H9 (cell line): ENCODE measurements at regions not wholly inside any gene's neighbourhood (a gene's known extent, or its start where the extent isn't known, plus 50 kb on each side); places are given as distances from the start of the nearest gene placed in this dataset.
A peak's percentile ranks its signal among the peaks of the same experiment; 100 is the strongest.

Source experiments
- DNase-seq: peaks from one replicate; pipeline ENCODE4 v3.0.0-alpha.2; 2017
- H2AFZ ChIP-seq: one replicate; pipeline ENCODE4 v1.6.1; 2013; ENCODE audit warnings: mild to moderate bottlenecking, low read length, control low read depth, moderate library complexity
- H2AK5ac ChIP-seq: 2 replicates; pipeline ENCODE4 v1.6.1; 2013; ENCODE audit warnings: low read length, control low read depth, mixed read lengths; ENCODE audit not compliant: insufficient read length
- H2BK120ac ChIP-seq: one replicate; pipeline ENCODE4 v1.6.1; 2013; ENCODE audit warnings: low read depth, mild to moderate bottlenecking, low read length, control low read depth, inconsistent platforms; ENCODE audit not compliant: poor library complexity, severe bottlenecking
- H2BK12ac ChIP-seq: 2 replicates; pipeline ENCODE4 v1.6.1; 2013; ENCODE audit warnings: low read length, control low read depth, mixed read lengths, low read depth; ENCODE audit not compliant: insufficient read length
- H2BK15ac ChIP-seq: 2 replicates; pipeline ENCODE4 v1.6.1; 2013; ENCODE audit warnings: low read depth, low read length, control low read depth
- H2BK20ac ChIP-seq: one replicate; pipeline ENCODE4 v1.6.1; 2013; ENCODE audit warnings: low read depth, mild to moderate bottlenecking, low read length, control low read depth, inconsistent platforms; ENCODE audit not compliant: poor library complexity, severe bottlenecking
- H2BK5ac ChIP-seq: 2 replicates; pipeline ENCODE4 v1.6.1; 2013; ENCODE audit warnings: low read length, control low read depth, mixed read lengths; ENCODE audit not compliant: insufficient read length
- H3K14ac ChIP-seq: 2 replicates; pipeline ENCODE4 v1.6.1; 2013; ENCODE audit warnings: low read length, control low read depth; ENCODE audit not compliant: insufficient read depth
- H3K18ac ChIP-seq: 2 replicates; pipeline ENCODE4 v1.6.1; 2013; ENCODE audit warnings: low read depth, mild to moderate bottlenecking, mixed read lengths, low read length, control low read depth; ENCODE audit not compliant: insufficient read length
- H3K23ac ChIP-seq: 2 replicates; pipeline ENCODE4 v1.6.1; 2013; ENCODE audit warnings: low read length, control low read depth, mixed read lengths, low read depth; ENCODE audit not compliant: insufficient read length
- H3K23me2 ChIP-seq: 2 replicates; pipeline ENCODE4 v1.6.1; 2013; ENCODE audit warnings: low read depth, mild to moderate bottlenecking, mixed read lengths, low read length, control low read depth; ENCODE audit not compliant: insufficient read length, poor library complexity, severe bottlenecking
- H3K27ac ChIP-seq: 2 replicates; pipeline ENCODE4 v1.5.1; 2013; ENCODE audit warnings: low read length, control low read depth, mixed read lengths, low read depth; ENCODE audit not compliant: insufficient read length
- H3K27me3 ChIP-seq: 2 replicates; pipeline ENCODE4 v1.6.1; 2013; ENCODE audit warnings: low read length, control low read depth, inconsistent platforms; ENCODE audit not compliant: insufficient read depth
- H3K4ac ChIP-seq: 2 replicates; pipeline ENCODE4 v1.6.1; 2013; ENCODE audit warnings: low read depth, mild to moderate bottlenecking, control low read depth, inconsistent platforms, low read length, moderate library complexity
- H3K4me1 ChIP-seq: 2 replicates; pipeline ENCODE4 v1.6.1; 2013; ENCODE audit warnings: low read length, control low read depth, inconsistent platforms; ENCODE audit not compliant: insufficient read depth
- H3K4me2 ChIP-seq: 2 replicates; pipeline ENCODE4 v1.6.1; 2013; ENCODE audit warnings: low read length, control low read depth, mixed read lengths; ENCODE audit not compliant: insufficient read length, insufficient read depth
- H3K56ac ChIP-seq: 2 replicates; pipeline ENCODE4 v1.6.1; 2013; ENCODE audit warnings: low read depth, mild to moderate bottlenecking, mixed read lengths, low read length, control low read depth; ENCODE audit not compliant: insufficient read length
- H3K79me1 ChIP-seq: 2 replicates; pipeline ENCODE4 v1.6.1; 2013; ENCODE audit warnings: low read depth, mild to moderate bottlenecking, moderate library complexity, low read length, control low read depth, inconsistent platforms; ENCODE audit not compliant: insufficient read depth, poor library complexity, severe bottlenecking
- H3K79me2 ChIP-seq: 2 replicates; pipeline ENCODE4 v1.6.1; 2013; ENCODE audit warnings: low read length, control low read depth, inconsistent platforms; ENCODE audit not compliant: insufficient read depth
- H3K9ac ChIP-seq: 2 replicates; pipeline ENCODE4 v1.6.1; 2013; ENCODE audit warnings: low read length, control low read depth, mixed read lengths; ENCODE audit not compliant: insufficient read length; ENCODE audit errors: extremely low read depth
- H3K9me3 ChIP-seq: one replicate; pipeline ENCODE4 v1.6.1; 2013; ENCODE audit warnings: low read depth, low read length, inconsistent platforms; ENCODE audit not compliant: control insufficient read depth
- H3T11ph ChIP-seq: one replicate; pipeline ENCODE4 v1.6.1; 2013; ENCODE audit warnings: mild to moderate bottlenecking, low read length, control low read depth, inconsistent platforms
- H4K20me1 ChIP-seq: one replicate; pipeline ENCODE4 v1.6.1; 2013; ENCODE audit not compliant: control insufficient read depth, insufficient read length, insufficient read depth
- H4K5ac ChIP-seq: 2 replicates; pipeline ENCODE4 v1.6.1; 2013; ENCODE audit warnings: low read depth, mild to moderate bottlenecking, mixed read lengths, low read length, control low read depth; ENCODE audit not compliant: insufficient read length
- H4K8ac ChIP-seq: replicated peaks from 2 replicates; pipeline ENCODE4 v1.6.1; 2013; ENCODE audit warnings: low read length, control low read depth, mixed read lengths, low read depth; ENCODE audit not compliant: insufficient read length
- H4K91ac ChIP-seq: 2 replicates; pipeline ENCODE4 v1.6.1; 2013; ENCODE audit warnings: low read depth, mild to moderate bottlenecking, moderate library complexity, mixed read lengths, low read length, control low read depth; ENCODE audit not compliant: insufficient read length
- H3K27ac Mint-ChIP-seq, 3 experiments: 2 replicates in 2 of 3; 3 replicates in 1 of 3; pipeline ENCODE4 v1.8.0; 2020 to 2021; ENCODE audit warnings: mixed read lengths in 3 of 3, mild to moderate bottlenecking in 1 of 3, moderate library complexity in 1 of 3
- H3K27me3 Mint-ChIP-seq: 2 replicates; pipeline ENCODE4 v1.8.0; 2021; ENCODE audit warnings: low read depth, mild to moderate bottlenecking, moderate library complexity, mixed read lengths
- H3K36me3 Mint-ChIP-seq, 3 experiments: 2 replicates in 2 of 3; 3 replicates in 1 of 3; pipeline ENCODE4 v1.8.0; 2020 to 2021; ENCODE audit warnings: low read depth in 3 of 3, mixed read lengths in 3 of 3; ENCODE audit not compliant: insufficient read depth in 1 of 3
- H3K4me1 Mint-ChIP-seq, 2 experiments: 2 replicates each; pipeline ENCODE4 v1.8.0; 2020; ENCODE audit warnings: mixed read lengths in 2 of 2
- H3K4me3 Mint-ChIP-seq, 2 experiments: 2 replicates in 1 of 2; 3 replicates in 1 of 2; pipeline ENCODE4 v1.8.0; 2020 to 2021; ENCODE audit warnings: mild to moderate bottlenecking in 2 of 2, mixed read lengths in 2 of 2, moderate library complexity in 1 of 2
- H3K9me3 Mint-ChIP-seq, 2 experiments: 2 replicates in 1 of 2; 3 replicates in 1 of 2; pipeline ENCODE4 v1.8.0; 2020; ENCODE audit warnings: mild to moderate bottlenecking in 2 of 2, mixed read lengths in 2 of 2, moderate library complexity in 1 of 2
- WGBS: extraction: QIAGEN DNeasy Blood & Tissue Kit; methylation state at CpG from one replicate; pipeline ENCODE4 v1.1.7; 2013; ENCODE audit warnings: missing lambda C conversion rate, low lambda C conversion rate, mixed read lengths; ENCODE audit not compliant: insufficient read length; ENCODE audit errors: extremely low coverage; 5-methylcytosine and 5-hydroxymethylcytosine counted together
- TF ChIP-seq, protein P1 (sequence below): fragments of 200-600 bp; sonication (generic); conservative IDR thresholded peaks from 3 replicates; pipeline ENCODE4 v1.8.0; 2021; ENCODE audit warnings: antibody characterized with exemption, mild to moderate bottlenecking

DNA sequence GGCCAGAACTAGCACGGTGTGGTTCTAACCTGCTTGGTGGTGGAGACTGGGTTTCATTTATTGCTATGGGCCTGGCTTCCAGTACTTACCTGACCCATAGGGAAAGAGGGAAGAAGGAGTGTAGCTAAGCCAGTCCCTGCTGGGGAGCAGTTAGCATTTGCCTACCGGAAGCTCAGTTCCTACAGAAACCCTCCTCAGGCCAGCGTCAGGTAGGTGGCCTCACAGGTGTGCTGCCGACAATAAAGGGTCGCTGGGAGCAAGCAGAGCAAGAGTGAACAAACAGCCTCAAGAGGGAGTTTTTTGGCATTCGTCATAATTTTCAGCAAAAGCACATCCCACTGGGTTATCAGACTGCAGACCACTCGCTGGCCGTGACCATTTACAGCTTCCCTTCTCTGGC is 740.6 kb upstream of the TENM3 start:
- no peak overlapping the region for H3K18ac ChIP-seq
- Mint-ChIP-seq H3K9me3 (no peaks in the 10 kb centered on the region), H3K4me3 (no peak overlapping the region), H3K27ac (peak overlapping the region in 1 of 3 experiments; percentile 72; a peak in 4 of 7 replicates), H3K4me1 (peaks cover 29 to 31% of the 10 kb centered on the region in 2 experiments), H3K36me3 (no peaks in the 10 kb centered on the region), H3K27me3 (no peaks in the 10 kb centered on the region; the same call in 1 of the 2 replicates)
- peak; percentile 41 for DNase-seq
- H3K79me1 ChIP-seq, result no peaks in the 10 kb centered on the region
- H4K8ac ChIP-seq, result no peak overlapping the region
- H4K91ac ChIP-seq, result no peak overlapping the region
- H3T11ph ChIP-seq, result no peak overlapping the region
- no peaks in the 10 kb centered on the region for H4K20me1 ChIP-seq
- peaks cover 2% of the 10 kb centered on the region for H3K4me1 ChIP-seq
- no peak overlapping the region for H2BK20ac ChIP-seq
- no peak overlapping the region for H2BK15ac ChIP-seq
- H4K5ac ChIP-seq, result no peak overlapping the region
- H3K14ac ChIP-seq, result no peak overlapping the region
- H3K4ac ChIP-seq, result no peak overlapping the region
- no CpG with 5 or more reads among the region's 8 CpGs for WGBS
- no peak overlapping the region for H3K23ac ChIP-seq
- no peak overlapping the region for H2AFZ ChIP-seq
- no peaks in the 10 kb centered on the region for H3K23me2 ChIP-seq
- TF ChIP-seq, protein P1, sequence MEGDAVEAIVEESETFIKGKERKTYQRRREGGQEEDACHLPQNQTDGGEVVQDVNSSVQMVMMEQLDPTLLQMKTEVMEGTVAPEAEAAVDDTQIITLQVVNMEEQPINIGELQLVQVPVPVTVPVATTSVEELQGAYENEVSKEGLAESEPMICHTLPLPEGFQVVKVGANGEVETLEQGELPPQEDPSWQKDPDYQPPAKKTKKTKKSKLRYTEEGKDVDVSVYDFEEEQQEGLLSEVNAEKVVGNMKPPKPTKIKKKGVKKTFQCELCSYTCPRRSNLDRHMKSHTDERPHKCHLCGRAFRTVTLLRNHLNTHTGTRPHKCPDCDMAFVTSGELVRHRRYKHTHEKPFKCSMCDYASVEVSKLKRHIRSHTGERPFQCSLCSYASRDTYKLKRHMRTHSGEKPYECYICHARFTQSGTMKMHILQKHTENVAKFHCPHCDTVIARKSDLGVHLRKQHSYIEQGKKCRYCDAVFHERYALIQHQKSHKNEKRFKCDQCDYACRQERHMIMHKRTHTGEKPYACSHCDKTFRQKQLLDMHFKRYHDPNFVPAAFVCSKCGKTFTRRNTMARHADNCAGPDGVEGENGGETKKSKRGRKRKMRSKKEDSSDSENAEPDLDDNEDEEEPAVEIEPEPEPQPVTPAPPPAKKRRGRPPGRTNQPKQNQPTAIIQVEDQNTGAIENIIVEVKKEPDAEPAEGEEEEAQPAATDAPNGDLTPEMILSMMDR, result peak; percentile 22; the same call in 1 of the 3 replicates
- no peak overlapping the region for H3K56ac ChIP-seq
- H3K4me2 ChIP-seq, result no peak overlapping the region
- no peaks in the 10 kb centered on the region for H3K27me3 ChIP-seq
- H2AK5ac ChIP-seq, result no peak overlapping the region
- no peak overlapping the region for H2BK5ac ChIP-seq
- no peak overlapping the region for H2BK120ac ChIP-seq
- H3K9ac ChIP-seq, result no peak overlapping the region
- no peaks in the 10 kb centered on the region for H3K79me2 ChIP-seq
- H2BK12ac ChIP-seq, result no peak overlapping the region
- H3K27ac ChIP-seq, result no peak overlapping the region
- H3K9me3 ChIP-seq, result no peaks in the 10 kb centered on the region
